Neutrophil (primary cell): ENCODE measurements at regions not wholly inside any gene's neighbourhood (a gene's known extent, or its start where the extent isn't known, plus 50 kb on each side); places are given as distances from the start of the nearest gene placed in this dataset.

ENCODE experiments used
- H3K27ac ChIP-seq: fragments of 200-600 bp; sonication (generic); 2 replicates; pipeline ENCODE4 v1.5.1; 2016; ENCODE audit warnings: mild to moderate bottlenecking, moderate library complexity
- H3K27me3 ChIP-seq: fragments of 200-600 bp; sonication (generic); 2 replicates; pipeline ENCODE4 v1.6.0; 2016; ENCODE audit warnings: mild to moderate bottlenecking
- H3K36me3 ChIP-seq: fragments of 200-600 bp; sonication (generic); 2 replicates; pipeline ENCODE4 v1.5.1; 2017
- H3K4me1 ChIP-seq, 2 experiments: fragments of 200-600 bp in 1 of 2; sonication (generic) in 1 of 2; 1 replicate in 1 of 2; 2 replicates in 1 of 2; pipeline versions ENCODE4 v1.5.1 to v1.6.1; 2013 to 2016; ENCODE audit warnings: low read depth in 1 of 2, low read length in 1 of 2, mild to moderate bottlenecking in 1 of 2, moderate library complexity in 1 of 2; ENCODE audit not compliant: control insufficient read depth in 1 of 2, insufficient read depth in 1 of 2
- H3K4me3 ChIP-seq, 2 experiments: fragments of 200-600 bp in 1 of 2; sonication (generic) in 1 of 2; 1 replicate in 1 of 2; 2 replicates in 1 of 2; pipeline ENCODE4 v1.5.1; 2013 to 2016; ENCODE audit warnings: low read depth in 1 of 2, low read length in 1 of 2, mild to moderate bottlenecking in 1 of 2, moderate library complexity in 1 of 2
- H3K9me3 ChIP-seq: fragments of 200-600 bp; sonication (generic); 2 replicates; pipeline ENCODE4 v1.5.1; 2016
- CTCF ChIP-seq: fragments of 200-600 bp; sonication (generic); IDR thresholded peaks from 2 replicates; pipeline ENCODE4 v1.5.1; 2016; ENCODE audit warnings: antibody characterized with exemption

GRCh38 chr7:1340031-1340430, 107.4 kb downstream of the UNCX start:
- H3K36me3 ChIP-seq = no peaks in the 10 kb centered on the region
- TF ChIP-seq CTCF = no peak
- H3K4me1 ChIP-seq = no peaks in the 10 kb centered on the region
- H3K27ac ChIP-seq = no peak overlapping the region
- peaks cover 21% of the 10 kb centered on the region for H3K27me3 ChIP-seq
- H3K9me3 ChIP-seq = no peaks in the 10 kb centered on the region
- no peak overlapping the region for H3K4me3 ChIP-seq

- no peaks in the 10 kb centered on the region for H3K9me3 ChIP-seq
- peaks cover 20% of the 10 kb centered on the region for H3K27me3 ChIP-seq
- no peaks in the 10 kb centered on the region for H3K4me1 ChIP-seq
- no peaks in the 10 kb centered on the region for H3K36me3 ChIP-seq
- H3K27ac ChIP-seq = no peak overlapping the region
- TF ChIP-seq CTCF = no peak
- no peak overlapping the region for H3K4me3 ChIP-seq
Observed at GRCh38 chr7:1340461-1341360, 108.0 kb downstream of the UNCX start.

GRCh38 chr7:1341361-1342089, 108.9 kb downstream of the UNCX start:
- Histone ChIP-seq H3K36me3 (no peaks in the 10 kb centered on the region), H3K27ac (no peak overlapping the region), H3K4me3 (no peak overlapping the region), H3K4me1 (no peaks in the 10 kb centered on the region), H3K9me3 (no peaks in the 10 kb centered on the region), H3K27me3 (peaks cover 20% of the 10 kb centered on the region)
- TF ChIP-seq CTCF = no peak

- Histone ChIP-seq H3K9me3 (no peaks in the 10 kb centered on the region), H3K27me3 (peaks cover 20% of the 10 kb centered on the region), H3K36me3 (no peaks in the 10 kb centered on the region), H3K27ac (no peak overlapping the region), H3K4me1 (no peaks in the 10 kb centered on the region), H3K4me3 (no peak overlapping the region)
- TF ChIP-seq CTCF = no peak
Observed at GRCh38 chr7:1342090-1342640, 109.5 kb downstream of the UNCX start.

- H3K36me3 ChIP-seq = no peaks in the 10 kb centered on the region
- H3K9me3 ChIP-seq = no peaks in the 10 kb centered on the region
- no peaks in the 10 kb centered on the region for H3K4me1 ChIP-seq
- peaks cover 31% of the 10 kb centered on the region for H3K27me3 ChIP-seq
- H3K4me3 ChIP-seq = no peak overlapping the region
- H3K27ac ChIP-seq = no peak overlapping the region
- no peak for TF ChIP-seq CTCF
Observed at GRCh38 chr7:1343551-1343950, 110.9 kb downstream of the UNCX start.
